ENCODE measurements at regions not wholly inside any gene's neighbourhood (a gene's known extent, or its start where the extent isn't known, plus 50 kb on each side); places are given as distances from the start of the nearest gene placed in this dataset.
A peak's percentile ranks its signal among the peaks of the same experiment; 100 is the strongest.

GRCh38 chr2:138395565-138396306 lies 105.8 kb upstream of the SPOPL start:
- no peak for TF ChIP-seq CTCF (IDR thresholded peaks at IDR 0.05; ENCODE audit: control insufficient read depth, insufficient read depth, low read depth, low read length, missing control alignments)
- DNase-seq (ENCODE audit: low read depth) = peak; percentile 57
- no peak overlapping the region for H3K4me3 ChIP-seq (ENCODE audit: control insufficient read depth, low read depth, low read length)

DNA sequence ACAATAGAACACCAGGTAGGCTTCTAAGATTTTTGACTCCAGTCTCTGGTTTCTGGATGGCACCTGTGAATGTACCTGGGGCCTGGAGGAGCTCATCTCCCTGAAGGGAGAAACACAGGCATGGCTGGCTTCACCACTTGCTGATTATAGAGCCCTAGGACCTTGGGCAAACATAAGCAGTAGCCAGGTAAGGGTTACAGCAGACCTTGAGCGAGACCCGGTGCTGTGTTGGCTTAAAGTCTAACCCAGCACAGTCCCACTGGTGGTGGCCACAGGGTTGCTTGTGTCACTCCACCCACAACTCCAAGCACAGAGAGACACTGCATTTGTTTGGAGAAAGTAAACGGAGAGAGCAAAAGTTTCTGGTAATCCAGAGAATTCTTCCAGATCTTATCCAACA lies 104.7 kb upstream of the SPOPL start:
- DNase-seq (ENCODE audit: low read depth) = no peak
- no peak overlapping the region for H3K4me3 ChIP-seq (ENCODE audit: control insufficient read depth, low read depth, low read length)
- TF ChIP-seq CTCF (IDR thresholded peaks at IDR 0.05; ENCODE audit: control insufficient read depth, insufficient read depth, low read depth, low read length, missing control alignments) = no peak

DNA sequence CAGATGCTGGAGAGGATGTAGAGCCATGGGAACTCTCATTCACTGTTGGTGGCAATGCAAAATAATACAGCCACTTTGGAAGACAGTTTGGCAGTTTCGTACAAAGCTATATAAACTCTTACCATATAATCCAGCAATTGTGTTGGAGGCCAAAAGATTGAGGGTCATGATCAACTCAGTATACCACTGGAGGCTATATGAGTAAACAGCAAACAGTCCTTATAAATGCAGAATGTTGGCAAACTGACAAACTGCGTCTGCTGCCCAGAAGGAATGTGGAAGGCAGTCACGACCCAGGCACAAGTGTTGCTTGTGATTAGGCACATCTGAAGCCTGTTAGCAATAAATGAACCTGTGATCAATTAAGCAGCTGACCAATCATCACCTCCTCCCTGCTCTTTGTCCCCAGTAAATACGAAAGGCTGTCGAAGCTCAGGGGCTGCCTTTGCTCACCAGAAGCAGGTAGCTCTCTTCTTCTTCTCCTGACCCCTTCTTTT lies 98.1 kb upstream of the SPOPL start:
- no peak for DNase-seq (ENCODE audit: low read depth)
- no peak for TF ChIP-seq CTCF (IDR thresholded peaks at IDR 0.05; ENCODE audit: control insufficient read depth, insufficient read depth, low read depth, low read length, missing control alignments)
- H3K4me3 ChIP-seq (ENCODE audit: control insufficient read depth, low read depth, low read length) = no peak overlapping the region

GRCh38 chr2:138414014-138414413 lies 87.6 kb upstream of the SPOPL start:
- TF ChIP-seq CTCF (IDR thresholded peaks at IDR 0.05; ENCODE audit: control insufficient read depth, insufficient read depth, low read depth, low read length, missing control alignments) = no peak
- DNase-seq (ENCODE audit: low read depth) = no peak
- no peak overlapping the region for H3K4me3 ChIP-seq (ENCODE audit: control insufficient read depth, low read depth, low read length)

DNA sequence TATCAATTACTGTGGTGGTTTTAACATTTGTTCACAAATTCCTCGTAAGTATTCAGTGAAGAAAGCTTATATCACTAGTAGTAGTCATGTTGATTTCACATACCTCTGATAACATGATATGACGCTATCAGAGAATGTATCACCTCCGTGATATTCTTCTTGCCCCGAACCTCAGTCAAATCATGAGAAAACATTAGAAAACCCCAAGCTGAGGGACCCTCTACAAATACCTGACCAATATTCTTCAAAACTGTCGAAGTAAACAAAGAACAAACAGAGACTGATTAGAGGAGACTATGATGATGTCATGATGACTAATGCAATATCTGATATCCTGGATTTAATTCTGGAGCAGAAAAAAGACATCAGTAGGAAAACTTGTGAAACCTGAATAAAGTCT lies 85.6 kb upstream of the SPOPL start:
- no peak overlapping the region for H3K4me3 ChIP-seq (ENCODE audit: control insufficient read depth, low read depth, low read length)
- no peak for DNase-seq (ENCODE audit: low read depth)
- TF ChIP-seq CTCF (IDR thresholded peaks at IDR 0.05; ENCODE audit: control insufficient read depth, insufficient read depth, low read depth, low read length, missing control alignments) = no peak

DNA sequence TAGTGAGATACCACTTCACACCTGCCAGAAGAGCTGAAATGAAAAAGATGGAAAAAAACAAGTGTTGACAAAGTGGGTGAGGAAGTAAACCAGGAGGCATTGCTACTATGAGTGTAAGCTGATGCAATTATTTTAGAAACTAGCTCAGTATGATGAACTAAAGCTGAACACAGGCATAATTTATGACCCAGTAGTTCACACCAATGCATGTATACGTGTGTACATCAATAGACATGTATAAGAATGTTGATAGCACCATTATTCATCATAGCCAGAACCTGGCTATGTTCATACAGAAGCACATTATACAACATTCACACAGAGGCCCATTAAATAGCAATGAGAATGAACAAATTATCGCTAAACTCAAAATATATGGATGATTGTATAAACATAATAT lies 83.1 kb upstream of the SPOPL start:
- TF ChIP-seq CTCF (IDR thresholded peaks at IDR 0.05; ENCODE audit: control insufficient read depth, insufficient read depth, low read depth, low read length, missing control alignments) = no peak
- DNase-seq (ENCODE audit: low read depth) = no peak
- H3K4me3 ChIP-seq (ENCODE audit: control insufficient read depth, low read depth, low read length) = no peak overlapping the region

Measured in AG09309 (cell line).